Gastroesophageal sphincter (tissue), 4 donors: ENCODE measurements at regions not wholly inside any gene's neighbourhood (a gene's known extent, or its start where the extent isn't known, plus 50 kb on each side); places are given as distances from the start of the nearest gene placed in this dataset.

Experiments used
- ATAC-seq: fragments of 150-250 bp; one replicate; pipeline ENCODE4 v1.9.1; 2016; ENCODE audit warnings: mild to moderate bottlenecking, moderate library complexity
- H3K27ac ChIP-seq, 4 donors: fragments of 200-600 bp; sonication (generic) in 3 of 4; 1 replicate in 3 of 4; 2 replicates in 1 of 4; pipeline ENCODE4 v1.5.1; 2016 to 2019
- H3K27me3 ChIP-seq: fragments of 200-600 bp; sonication (generic); one replicate; pipeline ENCODE4 v1.5.1; 2019
- H3K36me3 ChIP-seq, 2 donors: fragments of 200-600 bp; sonication (generic); one replicate each; pipeline ENCODE4 v1.5.1; 2019; ENCODE audit warnings: control low read depth in 1 of 2
- H3K4me1 ChIP-seq, 3 donors: fragments of 200-600 bp; sonication (generic); 1 replicate in 2 of 3; 2 replicates in 1 of 3; pipeline ENCODE4 v1.5.1; 2016 to 2019; ENCODE audit warnings: control low read depth in 2 of 3
- H3K4me3 ChIP-seq, 2 donors: fragments of 200-600 bp; sonication (generic); one replicate each; pipeline ENCODE4 v1.5.1; 2019; ENCODE audit warnings: mild to moderate bottlenecking in 1 of 2, moderate library complexity in 1 of 2
- H3K9me3 ChIP-seq, 3 donors: fragments of 200-600 bp; sonication (generic); one replicate each; pipeline ENCODE4 v1.5.1; 2017 to 2019; ENCODE audit warnings: control low read depth in 2 of 3
- EP300 ChIP-seq: sonication (generic); formaldehyde crosslinking; IDR thresholded peaks from one replicate; pipeline ENCODE4 v1.6.1; 2017; ENCODE audit warnings: antibody characterized with exemption, mild to moderate bottlenecking
- POLR2A ChIP-seq, 2 donors: fragments of 450-650 bp; IDR thresholded peaks; one replicate each; pipeline ENCODE4 v1.6.1; 2017; ENCODE audit warnings: antibody characterized with exemption in 2 of 2, mild to moderate bottlenecking in 2 of 2, moderate library complexity in 1 of 2
- POLR2AphosphoS5 ChIP-seq: sonication (generic); formaldehyde crosslinking; IDR thresholded peaks from one replicate; pipeline ENCODE4 v1.6.1; 2017; ENCODE audit warnings: antibody characterized with exemption
- WGBS, 2 donors: methylation state at CpG; one replicate each; pipeline ENCODE4 v1.1.5; 2018; ENCODE audit warnings: low coverage in 1 of 2; 5-methylcytosine and 5-hydroxymethylcytosine counted together
- TF ChIP-seq, protein P1 (sequence below), 4 experiments: fragments of 200-600 bp in 2 of 4; fragments of 450-650 bp in 2 of 4; sonication (generic) in 1 of 4; IDR thresholded peaks; one replicate each; pipeline ENCODE4 v1.5.1; 2017 to 2019; ENCODE audit warnings: antibody characterized with exemption in 4 of 4, mild to moderate bottlenecking in 2 of 4, moderate library complexity in 2 of 4

DNA sequence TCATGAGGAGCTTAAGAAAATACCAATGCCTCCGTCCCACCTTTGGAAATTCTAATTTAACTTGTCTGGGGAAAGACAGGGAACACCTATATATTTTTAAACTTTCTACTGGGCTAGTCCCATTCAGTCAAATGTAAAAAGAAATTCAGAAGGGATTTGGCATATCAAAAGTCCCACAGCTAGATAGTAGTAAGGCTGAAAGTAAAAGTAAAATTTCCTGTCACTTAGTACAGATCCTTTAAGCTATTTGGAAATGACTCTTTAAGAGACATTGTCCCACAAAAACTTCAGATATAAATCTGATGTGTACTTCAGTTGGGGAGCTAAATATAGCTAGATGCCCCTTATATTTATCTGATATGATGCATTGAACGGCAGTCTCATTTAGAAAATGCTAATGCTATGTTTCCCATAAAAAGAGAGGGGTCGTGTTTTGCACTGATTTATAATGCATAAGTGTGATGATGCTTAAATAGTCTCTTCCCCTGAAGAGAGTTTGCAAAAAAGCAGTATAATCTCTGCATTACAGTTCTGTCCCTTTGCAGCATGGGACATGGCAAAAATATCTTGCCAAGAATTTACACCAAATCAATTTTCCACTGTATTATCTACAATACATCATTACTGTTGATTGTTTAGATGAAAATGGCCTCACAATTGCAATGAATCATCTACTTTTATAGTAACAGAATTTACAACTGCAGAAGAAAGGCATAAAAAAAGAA is 860.8 kb upstream of the MAP3K7 start:
- Histone ChIP-seq H3K27ac (no peak overlapping the region), H3K27me3 (no peaks in the 10 kb centered on the region), H3K36me3 (no peaks in the 10 kb centered on the region), H3K4me1 (no peaks in the 10 kb centered on the region), H3K4me3 (no peak overlapping the region), H3K9me3 (no peaks in the 10 kb centered on the region)
- TF ChIP-seq EP300 (no peak), POLR2AphosphoS5 (no peak), POLR2A (IDR thresholded peaks at IDR 0.05) (no peak)
- TF ChIP-seq, protein P1, sequence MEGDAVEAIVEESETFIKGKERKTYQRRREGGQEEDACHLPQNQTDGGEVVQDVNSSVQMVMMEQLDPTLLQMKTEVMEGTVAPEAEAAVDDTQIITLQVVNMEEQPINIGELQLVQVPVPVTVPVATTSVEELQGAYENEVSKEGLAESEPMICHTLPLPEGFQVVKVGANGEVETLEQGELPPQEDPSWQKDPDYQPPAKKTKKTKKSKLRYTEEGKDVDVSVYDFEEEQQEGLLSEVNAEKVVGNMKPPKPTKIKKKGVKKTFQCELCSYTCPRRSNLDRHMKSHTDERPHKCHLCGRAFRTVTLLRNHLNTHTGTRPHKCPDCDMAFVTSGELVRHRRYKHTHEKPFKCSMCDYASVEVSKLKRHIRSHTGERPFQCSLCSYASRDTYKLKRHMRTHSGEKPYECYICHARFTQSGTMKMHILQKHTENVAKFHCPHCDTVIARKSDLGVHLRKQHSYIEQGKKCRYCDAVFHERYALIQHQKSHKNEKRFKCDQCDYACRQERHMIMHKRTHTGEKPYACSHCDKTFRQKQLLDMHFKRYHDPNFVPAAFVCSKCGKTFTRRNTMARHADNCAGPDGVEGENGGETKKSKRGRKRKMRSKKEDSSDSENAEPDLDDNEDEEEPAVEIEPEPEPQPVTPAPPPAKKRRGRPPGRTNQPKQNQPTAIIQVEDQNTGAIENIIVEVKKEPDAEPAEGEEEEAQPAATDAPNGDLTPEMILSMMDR (IDR thresholded peaks at IDR 0.05): no peak
- no peak for ATAC-seq
- WGBS, 2 donors: 68 to 74% methylated on average over 3 of the region's 3 CpGs

DNA sequence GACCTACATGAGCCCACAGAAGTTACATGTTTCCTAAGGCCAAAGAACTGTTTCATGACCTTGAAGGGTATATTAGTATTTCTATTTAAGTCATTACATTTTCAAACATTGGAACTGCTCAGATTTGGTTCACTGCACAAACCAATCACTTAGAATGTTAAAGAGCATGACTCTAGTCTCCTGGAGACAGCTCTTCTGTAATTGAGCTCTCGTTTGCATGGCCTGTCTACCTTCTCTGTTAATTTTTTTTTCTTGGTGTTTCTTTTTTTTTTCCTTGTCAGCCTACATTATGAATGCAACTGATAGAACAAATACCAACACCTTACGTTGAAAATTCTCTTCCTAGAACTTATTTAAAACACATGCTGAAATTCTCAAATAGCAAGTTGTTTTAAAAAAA is 860.2 kb upstream of the MAP3K7 start:
- Histone ChIP-seq H3K9me3 (no peaks in the 10 kb centered on the region), H3K27me3 (no peaks in the 10 kb centered on the region), H3K4me1 (no peaks in the 10 kb centered on the region), H3K4me3 (no peak overlapping the region), H3K36me3 (no peaks in the 10 kb centered on the region), H3K27ac (no peak overlapping the region)
- ATAC-seq: no peak
- 53 to 68% methylated on average over 2 of the region's 2 CpGs for WGBS, 2 donors
- TF ChIP-seq POLR2AphosphoS5 (no peak), POLR2A (IDR thresholded peaks at IDR 0.05) (no peak), EP300 (no peak)
- TF ChIP-seq, protein P1 (IDR thresholded peaks at IDR 0.05): no peak

DNA sequence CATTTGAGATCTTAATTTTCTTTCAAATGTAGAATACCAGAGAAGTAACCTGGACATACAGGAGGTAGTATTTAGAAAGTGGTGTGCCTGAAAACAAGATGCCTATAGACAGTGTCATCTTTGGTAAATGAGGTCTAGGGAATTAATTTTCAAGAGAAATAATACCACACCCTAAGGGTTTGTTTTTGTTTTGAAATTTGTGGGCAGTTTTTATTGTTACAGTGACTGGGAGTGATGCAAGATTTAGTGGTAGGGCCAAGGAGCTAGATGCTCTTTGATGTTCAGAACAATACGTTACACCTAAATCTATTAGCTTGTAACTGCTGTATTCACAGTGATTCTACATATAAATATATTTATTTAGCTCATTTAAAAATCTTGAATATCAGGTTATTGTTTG is 856.5 kb upstream of the MAP3K7 start:
- ATAC-seq: no peak
- no peak overlapping the region for H3K4me3 ChIP-seq
- H3K9me3 ChIP-seq: no peaks in the 10 kb centered on the region
- H3K27ac ChIP-seq: no peak overlapping the region
- H3K27me3 ChIP-seq: no peaks in the 10 kb centered on the region
- H3K4me1 ChIP-seq: no peaks in the 10 kb centered on the region
- TF ChIP-seq, protein P1 (IDR thresholded peaks at IDR 0.05): no peak
- TF ChIP-seq POLR2AphosphoS5 (no peak), EP300 (no peak), POLR2A (IDR thresholded peaks at IDR 0.05) (no peak)
- no peaks in the 10 kb centered on the region for H3K36me3 ChIP-seq
- WGBS, 2 donors: 77 to 87% methylated on average over 1 of the region's 1 CpG

DNA sequence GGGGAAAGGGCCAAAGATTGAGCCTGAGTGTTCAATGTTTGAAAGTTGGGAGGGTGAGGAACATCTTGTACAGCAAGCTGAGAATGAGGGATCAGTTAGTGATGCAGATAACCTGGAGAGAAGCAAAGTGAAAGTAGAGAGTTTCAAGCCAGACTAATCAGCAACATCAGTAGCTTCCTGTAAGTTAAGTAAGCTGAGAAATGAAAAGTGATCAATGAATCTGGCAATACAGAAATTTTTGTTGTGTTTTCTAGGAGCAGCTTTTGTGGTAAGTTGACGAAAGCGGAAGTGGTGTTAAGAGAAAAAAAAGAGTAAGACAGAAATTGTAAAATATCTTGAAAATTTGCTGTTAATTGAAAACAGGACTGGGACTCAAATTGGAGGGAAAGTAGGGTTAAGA is 855.5 kb upstream of the MAP3K7 start:
- no peaks in the 10 kb centered on the region for H3K9me3 ChIP-seq
- no peak for TF ChIP-seq POLR2AphosphoS5
- no peaks in the 10 kb centered on the region for H3K27me3 ChIP-seq
- no peak overlapping the region for H3K4me3 ChIP-seq
- H3K27ac ChIP-seq: no peak overlapping the region
- no peaks in the 10 kb centered on the region for H3K36me3 ChIP-seq
- 81 to 90% methylated on average over 2 of the region's 2 CpGs for WGBS, 2 donors
- no peak for ATAC-seq
- no peaks in the 10 kb centered on the region for H3K4me1 ChIP-seq

DNA sequence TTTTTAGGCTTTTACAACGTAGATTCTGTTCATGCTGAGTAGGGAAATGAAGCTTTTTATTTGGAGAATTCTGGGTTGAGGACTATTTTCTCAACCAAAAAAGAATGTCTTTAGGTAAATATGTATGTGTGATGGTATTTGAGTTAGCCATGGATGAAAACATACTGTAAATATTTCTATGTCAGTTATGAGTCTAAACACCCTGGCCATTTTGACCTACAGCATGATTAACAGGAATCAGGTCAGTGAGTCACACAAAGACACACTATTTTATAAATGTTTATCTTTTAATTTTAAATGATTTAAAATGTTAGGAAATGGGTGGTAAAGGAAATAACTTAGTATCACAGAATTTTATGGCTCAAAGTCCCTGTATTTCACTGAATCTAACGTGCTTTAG is 851.7 kb upstream of the MAP3K7 start:
- no peak for ATAC-seq
- TF ChIP-seq POLR2A (IDR thresholded peaks at IDR 0.05) (no peak), EP300 (no peak), POLR2AphosphoS5 (no peak)
- TF ChIP-seq, protein P1 (IDR thresholded peaks at IDR 0.05): no peak
- H3K36me3 ChIP-seq: no peaks in the 10 kb centered on the region
- no peak overlapping the region for H3K4me3 ChIP-seq
- H3K27me3 ChIP-seq: no peaks in the 10 kb centered on the region
- 66 to 72% methylated on average over 2 of the region's 2 CpGs for WGBS, 2 donors
- H3K9me3 ChIP-seq: no peaks in the 10 kb centered on the region
- no peaks in the 10 kb centered on the region for H3K4me1 ChIP-seq
- H3K27ac ChIP-seq: no peak overlapping the region
